ENCODE measurements at regions not wholly inside any gene's neighbourhood (a gene's known extent, or its start where the extent isn't known, plus 50 kb on each side); places are given as distances from the start of the nearest gene placed in this dataset.

- WGBS, 3 donors: 58 to 75% (median 74%) methylated on average over 1 of the region's 1 CpG
- no peaks in the 10 kb centered on the region for H3K9me3 ChIP-seq
- H3K4me3 ChIP-seq: no peak overlapping the region
- TF ChIP-seq POLR2A (IDR thresholded peaks at IDR 0.05): no peak
- TF ChIP-seq, protein P1, sequence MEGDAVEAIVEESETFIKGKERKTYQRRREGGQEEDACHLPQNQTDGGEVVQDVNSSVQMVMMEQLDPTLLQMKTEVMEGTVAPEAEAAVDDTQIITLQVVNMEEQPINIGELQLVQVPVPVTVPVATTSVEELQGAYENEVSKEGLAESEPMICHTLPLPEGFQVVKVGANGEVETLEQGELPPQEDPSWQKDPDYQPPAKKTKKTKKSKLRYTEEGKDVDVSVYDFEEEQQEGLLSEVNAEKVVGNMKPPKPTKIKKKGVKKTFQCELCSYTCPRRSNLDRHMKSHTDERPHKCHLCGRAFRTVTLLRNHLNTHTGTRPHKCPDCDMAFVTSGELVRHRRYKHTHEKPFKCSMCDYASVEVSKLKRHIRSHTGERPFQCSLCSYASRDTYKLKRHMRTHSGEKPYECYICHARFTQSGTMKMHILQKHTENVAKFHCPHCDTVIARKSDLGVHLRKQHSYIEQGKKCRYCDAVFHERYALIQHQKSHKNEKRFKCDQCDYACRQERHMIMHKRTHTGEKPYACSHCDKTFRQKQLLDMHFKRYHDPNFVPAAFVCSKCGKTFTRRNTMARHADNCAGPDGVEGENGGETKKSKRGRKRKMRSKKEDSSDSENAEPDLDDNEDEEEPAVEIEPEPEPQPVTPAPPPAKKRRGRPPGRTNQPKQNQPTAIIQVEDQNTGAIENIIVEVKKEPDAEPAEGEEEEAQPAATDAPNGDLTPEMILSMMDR (IDR thresholded peaks at IDR 0.05): no peak
- TF ChIP-seq EP300 (IDR thresholded peaks at IDR 0.05): no peak
- intact Hi-C loops (cut with DNase I): no loop called here
- no peak overlapping the region for H3K27ac ChIP-seq
- no peaks in the 10 kb centered on the region for H3K36me3 ChIP-seq
- H3K4me1 ChIP-seq (ENCODE audit: insufficient read depth): peaks cover 2% of the 10 kb centered on the region
- DNase-seq: no peak
- H3K27me3 ChIP-seq: peaks cover 2% of the 10 kb centered on the region
Observed at GRCh38 chr7:81370822-81371221, 399.0 kb downstream of the HGF start.

- Histone ChIP-seq H3K27ac (no peak overlapping the region), H3K9me3 (no peaks in the 10 kb centered on the region), H3K36me3 (no peaks in the 10 kb centered on the region), H3K27me3 (peaks cover 3% of the 10 kb centered on the region), H3K4me1 (ENCODE audit: insufficient read depth) (peaks cover 2% of the 10 kb centered on the region), H3K4me3 (no peak overlapping the region)
- no peak for TF ChIP-seq POLR2A (IDR thresholded peaks at IDR 0.05)
- TF ChIP-seq, protein P1 (IDR thresholded peaks at IDR 0.05): no peak
- no peak for TF ChIP-seq EP300 (IDR thresholded peaks at IDR 0.05)
- 65 to 82% (median 74%) methylated on average over 3 of the region's 3 CpGs for WGBS, 3 donors
- intact Hi-C loops (cut with DNase I): no loop called here
- no peak for DNase-seq
Observed at GRCh38 chr7:81367326-81367931, 402.4 kb downstream of the HGF start.

DNA sequence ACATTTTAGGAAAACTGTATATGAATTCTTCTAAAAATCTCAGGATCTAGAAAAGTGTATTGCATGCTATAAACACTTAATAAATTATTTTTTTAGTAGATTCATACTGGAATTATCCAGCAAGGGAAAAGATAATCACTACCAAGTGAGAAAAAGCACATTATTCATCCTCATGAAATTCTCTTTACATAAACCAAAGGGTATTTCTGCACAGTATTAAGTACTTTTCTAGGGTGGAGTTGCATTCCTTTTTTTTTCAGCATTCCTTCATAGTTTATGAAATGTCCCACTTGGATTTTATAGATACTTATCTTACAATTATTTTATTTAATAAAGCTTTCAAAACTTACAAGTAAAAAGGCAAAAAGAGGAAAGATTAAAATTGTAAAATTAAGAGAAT is 403.3 kb downstream of the HGF start:
- Histone ChIP-seq H3K27me3 (peaks cover 3% of the 10 kb centered on the region), H3K27ac (no peak overlapping the region), H3K4me3 (no peak overlapping the region), H3K4me1 (ENCODE audit: insufficient read depth) (peaks cover 5% of the 10 kb centered on the region), H3K36me3 (no peaks in the 10 kb centered on the region), H3K9me3 (no peaks in the 10 kb centered on the region)
- TF ChIP-seq POLR2A (IDR thresholded peaks at IDR 0.05) (no peak), EP300 (IDR thresholded peaks at IDR 0.05) (no peak)
- TF ChIP-seq, protein P1 (IDR thresholded peaks at IDR 0.05): no peak
- no peak for DNase-seq
- intact Hi-C loops (cut with DNase I): no loop called here

DNA sequence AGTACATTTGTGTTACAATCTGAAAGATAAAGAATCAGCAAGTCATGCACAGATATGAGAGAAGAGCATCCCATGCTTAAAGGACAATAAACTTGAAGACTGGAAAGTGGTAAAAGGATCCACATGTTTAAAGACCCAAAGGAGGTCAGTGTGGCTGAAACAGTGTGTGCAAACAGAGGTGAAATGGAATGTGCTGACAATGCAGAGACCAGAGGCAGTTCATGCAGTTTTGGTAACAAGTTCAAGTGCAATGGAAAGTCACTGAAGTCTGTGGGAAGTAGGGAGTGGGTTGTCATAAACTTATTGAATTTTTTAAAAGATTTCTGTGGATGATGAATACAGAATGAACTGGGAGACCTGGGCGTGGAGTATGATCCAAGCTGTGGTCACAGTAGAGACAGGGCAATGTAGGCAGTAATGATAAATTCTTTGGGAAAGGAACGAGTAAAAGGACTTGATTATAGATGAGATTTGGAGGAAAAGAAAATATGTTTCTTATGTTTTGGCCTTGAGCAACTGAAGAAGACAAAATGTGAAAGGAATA is 408.0 kb downstream of the HGF start:
- peaks cover 3% of the 10 kb centered on the region for H3K4me1 ChIP-seq (ENCODE audit: insufficient read depth)
- TF ChIP-seq EP300 (IDR thresholded peaks at IDR 0.05) (no peak), POLR2A (IDR thresholded peaks at IDR 0.05) (no peak)
- TF ChIP-seq, protein P1 (IDR thresholded peaks at IDR 0.05): no peak
- 55 to 77% (median 62%) methylated on average over 2 of the region's 2 CpGs for WGBS, 3 donors
- peaks cover 3% of the 10 kb centered on the region for H3K27me3 ChIP-seq
- no peaks in the 10 kb centered on the region for H3K36me3 ChIP-seq
- intact Hi-C loops (cut with DNase I): no loop called here
- H3K9me3 ChIP-seq: no peaks in the 10 kb centered on the region
- no peak for DNase-seq
- H3K4me3 ChIP-seq: no peak overlapping the region
- no peak overlapping the region for H3K27ac ChIP-seq

Data from ovary (tissue), 7 donors.